Gastrocnemius medialis (tissue), 4 donors: ENCODE measurements at regions not wholly inside any gene's neighbourhood (a gene's known extent, or its start where the extent isn't known, plus 50 kb on each side); places are given as distances from the start of the nearest gene placed in this dataset.

Experiments used
- ATAC-seq, 2 donors: fragments of 150-250 bp; one replicate each; pipeline ENCODE4 v1.9.1; 2016
- DNase-seq, 2 donors: peaks; one replicate each; pipeline ENCODE4 v3.0.0-alpha.2; 2019
- H3K27ac ChIP-seq, 4 donors: fragments of 200-600 bp; sonication (generic); 1 replicate in 1 of 4; 2 replicates in 3 of 4; pipeline ENCODE4 v1.5.1; 2016 to 2018; ENCODE audit warnings: mild to moderate bottlenecking in 2 of 4, moderate library complexity in 1 of 4
- H3K27me3 ChIP-seq, 3 donors: fragments of 200-600 bp; sonication (generic) in 2 of 3; 1 replicate in 1 of 3; 2 replicates in 2 of 3; pipeline versions ENCODE4 v1.5.1 to v1.6.0; 2016 to 2019; ENCODE audit warnings: mild to moderate bottlenecking in 1 of 3, moderate library complexity in 1 of 3
- H3K36me3 ChIP-seq, 2 donors: fragments of 200-600 bp; sonication (generic) in 1 of 2; one replicate each; pipeline ENCODE4 v1.5.1; 2017 to 2018
- H3K4me1 ChIP-seq, 2 donors: fragments of 200-600 bp; sonication (generic) in 1 of 2; one replicate each; pipeline ENCODE4 v1.5.1; 2016 to 2017; ENCODE audit warnings: mild to moderate bottlenecking in 2 of 2
- H3K4me3 ChIP-seq, 4 donors: fragments of 200-600 bp; sonication (generic) in 3 of 4; 1 replicate in 1 of 4; 2 replicates in 3 of 4; pipeline ENCODE4 v1.5.1; 2016 to 2019; ENCODE audit warnings: mild to moderate bottlenecking in 2 of 4
- H3K9me3 ChIP-seq, 3 donors: fragments of 200-600 bp; sonication (generic) in 2 of 3; 1 replicate in 1 of 3; 2 replicates in 2 of 3; pipeline ENCODE4 v1.5.1; 2016 to 2019
- CTCF ChIP-seq, 5 experiments: fragments of 450-650 bp in 3 of 5; fragments of 200-600 bp in 2 of 5; sonication (generic) in 2 of 5; IDR thresholded peaks in 4 of 5; conservative IDR thresholded peaks in 1 of 5; 1 replicate in 4 of 5; 2 replicates in 1 of 5; pipeline ENCODE4 v1.5.1; 2016 to 2019; ENCODE audit warnings: antibody characterized with exemption in 5 of 5, mild to moderate bottlenecking in 3 of 5, moderate library complexity in 3 of 5
- POLR2A ChIP-seq, 2 donors: fragments of 450-650 bp; IDR thresholded peaks; one replicate each; pipeline ENCODE4 v1.6.1; 2017; ENCODE audit warnings: antibody characterized with exemption in 2 of 2, mild to moderate bottlenecking in 2 of 2, moderate library complexity in 2 of 2
- in situ Hi-C, 4 donors: fragments of 200-750 bp; cut with MboI; loops; one replicate each; pipeline versions ENCODE4 v1.15.0 to v1.8.0; 2017; ENCODE audit warnings: low sequenced_read_pairs in 4 of 4
- intact Hi-C: fragments of 100-400 bp; cut with DNase I; formaldehyde crosslinking; loops from one replicate; pipeline ENCODE4 v1.15.1; 2023; ENCODE audit warnings: low total_unique reads

- H3K27me3 ChIP-seq, result no peaks in the 10 kb centered on the region
- H3K36me3 ChIP-seq, result no peaks in the 10 kb centered on the region
- no peak overlapping the region for H3K4me3 ChIP-seq
- TF ChIP-seq CTCF (IDR thresholded peaks at IDR 0.05 in 4 of 5, conservative IDR thresholded peaks at IDR 0.05 in 1 of 5) (no peak), POLR2A (IDR thresholded peaks at IDR 0.05) (no peak)
- in situ Hi-C loops (no loop called here), intact Hi-C loops (no loop called here)
- DNase-seq (no peak), ATAC-seq (no peak)
- H3K9me3 ChIP-seq, result no peaks in the 10 kb centered on the region
- no peaks in the 10 kb centered on the region for H3K4me1 ChIP-seq
- H3K27ac ChIP-seq, result no peak overlapping the region
Observed at GRCh38 chr2:133736674-133737073, 168.4 kb upstream of the NCKAP5 start.

DNA sequence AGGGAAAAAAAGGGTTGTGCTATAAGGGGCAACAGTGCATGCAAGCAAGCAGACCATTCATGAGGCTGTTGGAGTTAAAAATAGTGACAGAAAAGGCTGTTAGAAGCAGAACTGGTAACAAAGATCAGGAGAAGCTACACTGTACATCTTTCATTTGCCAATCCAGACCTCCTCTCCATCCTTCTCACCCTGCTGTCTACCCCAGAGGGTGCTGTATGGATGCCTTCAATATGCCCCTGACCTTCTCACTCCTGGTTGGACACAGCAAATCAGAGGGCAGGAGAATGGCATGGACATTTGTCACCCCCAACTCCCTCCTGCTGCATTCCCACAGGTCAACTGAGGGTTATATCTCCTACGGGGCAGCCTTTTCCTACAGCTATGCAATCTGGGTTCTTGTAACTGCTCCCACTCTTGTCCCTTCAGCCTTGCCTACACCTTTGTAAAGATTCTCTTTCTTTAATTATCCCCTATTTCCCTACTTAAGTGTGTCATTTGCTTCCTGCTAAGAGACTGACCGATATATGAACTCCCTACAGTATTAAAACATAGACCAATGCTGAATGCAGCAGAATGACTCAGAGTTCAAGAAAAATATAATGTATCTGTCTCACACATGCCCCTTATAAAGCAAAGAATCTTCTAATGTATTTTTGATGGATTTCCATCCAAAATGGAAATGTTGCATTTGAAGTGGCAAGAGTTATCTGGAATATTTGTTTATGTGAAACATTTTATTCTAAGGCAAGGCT, 169.2 kb upstream of the NCKAP5 start:
- Histone ChIP-seq H3K4me3 (no peak overlapping the region), H3K27ac (no peak overlapping the region), H3K9me3 (no peaks in the 10 kb centered on the region), H3K36me3 (no peaks in the 10 kb centered on the region), H3K27me3 (no peaks in the 10 kb centered on the region), H3K4me1 (no peaks in the 10 kb centered on the region)
- DNase-seq (no peak), ATAC-seq (no peak)
- in situ Hi-C loops, result no loop called here
- no peak for TF ChIP-seq POLR2A (IDR thresholded peaks at IDR 0.05)
- TF ChIP-seq CTCF (IDR thresholded peaks at IDR 0.05 in 4 of 5, conservative IDR thresholded peaks at IDR 0.05 in 1 of 5), result no peak
- intact Hi-C loops, result no loop called here

- intact Hi-C loops, result no loop called here
- in situ Hi-C loops, result no loop called here
- no peaks in the 10 kb centered on the region for H3K36me3 ChIP-seq
- TF ChIP-seq CTCF (IDR thresholded peaks at IDR 0.05 in 4 of 5, conservative IDR thresholded peaks at IDR 0.05 in 1 of 5), result no peak
- TF ChIP-seq POLR2A (IDR thresholded peaks at IDR 0.05), result no peak
- no peak overlapping the region for H3K4me3 ChIP-seq
- no peaks in the 10 kb centered on the region for H3K9me3 ChIP-seq
- ATAC-seq, result no peak
- no peak overlapping the region for H3K27ac ChIP-seq
- H3K27me3 ChIP-seq, result no peaks in the 10 kb centered on the region
- no peak for DNase-seq
- H3K4me1 ChIP-seq, result no peaks in the 10 kb centered on the region
Observed at GRCh38 chr2:133739039-133739438, 170.8 kb upstream of the NCKAP5 start.

DNA sequence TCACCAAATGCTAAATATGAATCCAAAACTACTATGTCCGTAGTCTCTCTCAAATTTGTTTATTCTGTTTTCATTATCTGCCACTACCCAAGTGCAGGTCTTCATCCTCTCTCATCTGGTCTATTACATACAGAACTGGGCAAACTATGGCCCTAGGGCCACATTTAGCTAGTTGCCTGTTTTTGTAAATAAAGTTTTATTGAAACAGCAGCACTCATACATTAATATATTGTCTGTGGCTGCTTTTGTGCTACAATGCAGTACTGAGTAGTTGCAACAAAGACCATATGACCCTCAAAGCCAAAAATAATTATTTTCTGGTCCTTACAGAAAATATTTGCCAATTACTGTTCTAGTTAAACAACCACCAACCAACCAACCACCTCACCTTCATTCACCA, 172.2 kb upstream of the NCKAP5 start:
- ATAC-seq, result no peak
- in situ Hi-C loops, result no loop called here

More for the DNA sequence above, 172.2 kb upstream of the NCKAP5 start:
- H3K4me1 ChIP-seq, result no peaks in the 10 kb centered on the region
- no peaks in the 10 kb centered on the region for H3K36me3 ChIP-seq
- no peak for DNase-seq
- no peak overlapping the region for H3K27ac ChIP-seq
- no peaks in the 10 kb centered on the region for H3K27me3 ChIP-seq
- no peak overlapping the region for H3K4me3 ChIP-seq
- intact Hi-C loops, result no loop called here
- H3K9me3 ChIP-seq, result no peaks in the 10 kb centered on the region
- TF ChIP-seq POLR2A (IDR thresholded peaks at IDR 0.05), result no peak
- TF ChIP-seq CTCF (IDR thresholded peaks at IDR 0.05 in 4 of 5, conservative IDR thresholded peaks at IDR 0.05 in 1 of 5), result no peak
